Gastroesophageal sphincter (tissue), 3 donors: ENCODE measurements at regions not wholly inside any gene's neighbourhood (a gene's known extent, or its start where the extent isn't known, plus 50 kb on each side); places are given as distances from the start of the nearest gene placed in this dataset.

Experiments used
- CTCF ChIP-seq, 4 experiments: fragments of 200-600 bp in 2 of 4; fragments of 450-650 bp in 2 of 4; sonication (generic) in 1 of 4; IDR thresholded peaks; one replicate each; pipeline ENCODE4 v1.5.1; 2017 to 2019; ENCODE audit warnings: antibody characterized with exemption in 4 of 4, mild to moderate bottlenecking in 2 of 4, moderate library complexity in 2 of 4
- EP300 ChIP-seq: sonication (generic); formaldehyde crosslinking; IDR thresholded peaks from one replicate; pipeline ENCODE4 v1.6.1; 2017; ENCODE audit warnings: antibody characterized with exemption, mild to moderate bottlenecking
- POLR2A ChIP-seq, 2 donors: fragments of 450-650 bp; IDR thresholded peaks; one replicate each; pipeline ENCODE4 v1.6.1; 2017; ENCODE audit warnings: antibody characterized with exemption in 2 of 2, mild to moderate bottlenecking in 2 of 2, moderate library complexity in 1 of 2
- POLR2AphosphoS5 ChIP-seq: sonication (generic); formaldehyde crosslinking; IDR thresholded peaks from one replicate; pipeline ENCODE4 v1.6.1; 2017; ENCODE audit warnings: antibody characterized with exemption

- TF ChIP-seq CTCF (IDR thresholded peaks at IDR 0.05), result no peak
- no peak for TF ChIP-seq EP300
- no peak for TF ChIP-seq POLR2A (IDR thresholded peaks at IDR 0.05)
- no peak for TF ChIP-seq POLR2AphosphoS5
Measured at GRCh38 chr11:37259734-37260133, 661.7 kb upstream of the RAG2 start.
